ENCODE measurements at regions not wholly inside any gene's neighbourhood (a gene's known extent, or its start where the extent isn't known, plus 50 kb on each side); places are given as distances from the start of the nearest gene placed in this dataset.
"Not testable (repeated sequence)": the region's sequence is repeated elsewhere in the genome, so short reads cannot be mapped to it uniquely, and the experiment has no call there.

DNA sequence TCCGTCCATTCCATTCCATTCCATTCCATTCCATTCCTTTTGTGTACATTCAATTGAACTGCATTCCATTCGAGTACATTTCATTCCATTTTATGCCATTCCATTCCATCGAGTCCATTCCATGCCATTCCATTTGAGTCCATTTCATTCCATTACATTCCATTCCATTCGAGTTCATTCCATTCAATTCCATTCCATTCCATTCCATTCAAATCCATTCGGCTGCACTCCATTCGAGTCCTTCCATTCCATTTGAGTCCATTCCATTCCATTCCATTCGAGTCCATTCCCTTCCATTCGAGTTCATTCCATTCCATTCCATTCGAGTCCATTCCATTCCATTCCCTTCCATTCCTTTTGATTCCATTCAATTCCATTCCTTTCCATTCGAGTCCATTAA is 4800.6 kb upstream of the OR11H1 start:
- DNase-seq (ENCODE audit: extremely low read depth, low read depth) = no peak
- TF ChIP-seq, protein P1, sequence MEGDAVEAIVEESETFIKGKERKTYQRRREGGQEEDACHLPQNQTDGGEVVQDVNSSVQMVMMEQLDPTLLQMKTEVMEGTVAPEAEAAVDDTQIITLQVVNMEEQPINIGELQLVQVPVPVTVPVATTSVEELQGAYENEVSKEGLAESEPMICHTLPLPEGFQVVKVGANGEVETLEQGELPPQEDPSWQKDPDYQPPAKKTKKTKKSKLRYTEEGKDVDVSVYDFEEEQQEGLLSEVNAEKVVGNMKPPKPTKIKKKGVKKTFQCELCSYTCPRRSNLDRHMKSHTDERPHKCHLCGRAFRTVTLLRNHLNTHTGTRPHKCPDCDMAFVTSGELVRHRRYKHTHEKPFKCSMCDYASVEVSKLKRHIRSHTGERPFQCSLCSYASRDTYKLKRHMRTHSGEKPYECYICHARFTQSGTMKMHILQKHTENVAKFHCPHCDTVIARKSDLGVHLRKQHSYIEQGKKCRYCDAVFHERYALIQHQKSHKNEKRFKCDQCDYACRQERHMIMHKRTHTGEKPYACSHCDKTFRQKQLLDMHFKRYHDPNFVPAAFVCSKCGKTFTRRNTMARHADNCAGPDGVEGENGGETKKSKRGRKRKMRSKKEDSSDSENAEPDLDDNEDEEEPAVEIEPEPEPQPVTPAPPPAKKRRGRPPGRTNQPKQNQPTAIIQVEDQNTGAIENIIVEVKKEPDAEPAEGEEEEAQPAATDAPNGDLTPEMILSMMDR (IDR thresholded peaks at IDR 0.05; ENCODE audit: low read depth, low read length) = no peak

GRCh38 chr22:10729979-10730378 is 4798.0 kb upstream of the OR11H1 start:
- not testable (repeated sequence) for DNase-seq (ENCODE audit: extremely low read depth, low read depth)

DNA sequence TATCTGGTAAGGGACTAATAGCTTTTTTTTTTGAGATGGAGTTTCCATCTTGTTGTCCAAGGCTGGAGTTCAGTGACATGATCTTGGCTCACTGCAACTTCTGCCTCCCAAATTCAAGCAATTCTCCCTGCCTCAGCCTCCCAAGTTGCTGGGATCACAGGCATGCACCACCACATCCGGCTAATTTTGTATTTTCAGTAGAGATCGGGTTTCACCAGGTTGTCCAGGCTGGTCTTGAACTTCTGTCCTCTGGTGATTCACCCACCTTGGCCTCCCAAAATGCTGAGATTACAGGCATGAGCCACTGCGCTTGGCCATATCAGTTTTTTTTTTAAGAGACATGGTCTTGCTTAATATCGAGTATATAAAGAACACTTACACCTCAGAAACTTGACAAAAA is 4797.3 kb upstream of the OR11H1 start:
- not testable (repeated sequence) for DNase-seq (ENCODE audit: extremely low read depth, low read depth)

GRCh38 chr22:10731246-10731974 is 4796.6 kb upstream of the OR11H1 start:
- DNase-seq (ENCODE audit: extremely low read depth, low read depth) = not testable (repeated sequence)

DNA sequence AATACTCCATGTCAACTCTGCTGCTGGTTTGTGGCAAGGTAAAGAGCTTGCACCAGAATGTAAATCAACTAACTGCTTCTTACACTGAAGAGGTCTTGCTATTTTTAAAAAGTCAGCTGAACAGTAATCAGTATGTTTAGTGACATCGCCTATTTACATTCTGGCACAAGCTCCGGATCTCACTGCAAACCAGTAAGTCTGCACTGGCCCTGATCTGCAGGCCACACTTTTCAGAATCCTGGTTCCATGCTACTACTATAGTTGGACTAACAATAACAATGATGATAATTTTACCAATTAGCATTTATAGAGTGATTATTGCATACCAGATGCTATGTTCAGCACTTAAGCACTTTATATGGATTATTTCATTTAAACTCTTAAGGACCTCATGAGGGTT is 4792.9 kb upstream of the OR11H1 start:
- DNase-seq (ENCODE audit: extremely low read depth, low read depth) = not testable (repeated sequence)

GRCh38 chr22:10736879-10737278 is 4791.1 kb upstream of the OR11H1 start:
- DNase-seq (ENCODE audit: extremely low read depth, low read depth) = not testable (repeated sequence)

DNA sequence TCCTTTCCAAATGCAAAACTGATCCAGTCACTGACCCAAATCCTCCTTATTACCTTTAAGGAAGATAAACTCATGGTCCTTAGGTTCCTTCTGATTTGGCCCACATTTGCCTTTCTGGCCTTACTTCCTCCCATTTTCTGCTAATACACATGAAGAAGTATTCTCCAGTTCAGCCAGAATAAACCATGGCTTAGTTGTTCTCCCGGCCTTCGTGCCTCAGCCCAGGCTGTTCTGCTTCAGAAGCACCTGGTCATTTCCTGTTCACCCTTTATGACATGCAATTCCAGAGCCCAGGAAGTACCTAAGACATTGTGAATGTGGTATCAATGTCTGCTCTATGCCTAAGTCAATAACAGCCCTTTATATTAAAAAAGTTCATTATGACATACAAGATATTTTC is 4790.1 kb upstream of the OR11H1 start:
- DNase-seq (ENCODE audit: extremely low read depth, low read depth) = not testable (repeated sequence)

DNA sequence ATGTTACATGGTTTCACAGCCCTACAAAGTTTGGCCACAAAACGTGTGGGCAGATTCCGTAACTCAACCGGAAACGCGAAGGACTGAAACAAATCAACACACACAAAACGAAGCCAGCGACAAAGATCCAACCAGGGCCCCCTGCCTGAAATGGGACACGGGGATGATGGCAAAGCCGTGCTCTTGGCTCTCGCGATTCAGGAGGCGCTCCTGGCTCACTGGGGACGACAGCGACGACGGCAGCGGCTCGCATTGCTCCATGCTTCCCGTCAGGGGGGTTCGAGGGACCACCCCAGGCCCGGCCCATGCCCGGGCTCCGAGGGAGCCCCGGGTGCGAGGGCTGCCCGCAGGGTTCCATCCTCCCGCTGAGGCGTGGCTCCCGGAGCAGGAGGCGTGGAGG is 4786.8 kb upstream of the OR11H1 start:
- no peak for DNase-seq (ENCODE audit: extremely low read depth, low read depth)
- TF ChIP-seq, protein P1 (IDR thresholded peaks at IDR 0.05; ENCODE audit: low read depth, low read length) = no peak

DNA sequence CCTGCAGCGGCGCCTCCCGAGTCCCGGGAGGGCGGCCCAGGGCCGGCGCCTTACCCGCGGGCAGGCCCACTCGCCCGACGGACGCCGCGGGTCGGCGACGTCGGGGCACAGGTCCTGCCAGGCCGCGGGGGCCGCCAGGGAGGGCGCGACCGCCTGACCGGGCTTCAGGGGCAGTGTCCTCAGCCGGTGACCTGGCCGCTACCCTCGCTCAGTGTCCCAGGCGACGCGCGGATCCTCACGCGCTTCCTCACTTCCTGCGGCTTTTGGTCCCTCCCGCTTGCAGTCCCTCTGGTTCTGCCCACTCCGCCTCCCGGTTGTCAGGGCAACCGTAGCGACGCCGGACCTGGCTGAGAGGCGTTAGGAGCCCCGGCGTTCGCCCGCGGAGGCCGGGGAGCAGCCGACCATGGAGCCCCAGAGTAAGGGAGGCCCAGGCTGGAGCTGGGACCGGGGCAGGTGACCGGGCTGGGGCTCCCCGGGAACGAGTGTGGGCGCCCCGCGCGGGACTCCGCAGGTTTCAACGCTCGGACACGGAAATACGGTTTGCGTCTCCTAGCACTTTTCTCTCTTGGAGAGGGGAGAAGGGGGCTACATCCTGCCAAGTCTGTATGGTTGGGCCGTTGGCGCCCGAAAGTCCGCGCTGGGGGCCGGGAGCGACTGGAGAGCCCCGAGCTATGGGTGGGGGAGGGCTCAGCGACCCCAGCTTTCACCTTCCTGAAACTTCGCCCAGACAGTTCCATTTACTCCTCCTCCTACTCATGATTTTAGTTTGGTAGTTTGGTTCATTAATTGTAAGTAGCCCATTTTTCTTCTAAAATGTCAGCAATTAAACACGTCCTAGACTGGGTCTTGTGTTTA is 4786.0 kb upstream of the OR11H1 start:
- not testable (repeated sequence) for DNase-seq (ENCODE audit: extremely low read depth, low read depth)

DNA sequence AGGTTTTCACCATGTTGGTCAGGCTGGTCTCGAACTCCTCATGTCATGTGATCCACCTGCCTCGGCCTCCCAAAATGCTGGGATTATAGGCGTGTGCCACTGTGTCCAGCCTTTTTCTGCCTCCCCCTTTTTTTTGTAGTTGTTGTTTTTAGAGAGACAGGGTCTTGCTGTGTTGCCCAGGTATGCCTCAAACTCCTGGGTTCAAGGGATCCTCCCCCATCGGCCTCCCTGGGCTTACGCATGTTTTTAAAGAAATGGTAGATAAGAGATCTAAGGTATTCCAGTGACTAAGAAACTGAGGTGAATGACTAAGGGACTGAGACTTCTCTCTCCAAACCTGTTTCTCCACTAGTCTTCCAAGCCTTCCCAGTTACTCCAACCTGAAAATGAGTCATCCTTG is 4781.6 kb upstream of the OR11H1 start:
- not testable (repeated sequence) for DNase-seq (ENCODE audit: extremely low read depth, low read depth)

GRCh38 chr22:10747227-10747626 is 4780.8 kb upstream of the OR11H1 start:
- DNase-seq (ENCODE audit: extremely low read depth, low read depth) = not testable (repeated sequence)

DNA sequence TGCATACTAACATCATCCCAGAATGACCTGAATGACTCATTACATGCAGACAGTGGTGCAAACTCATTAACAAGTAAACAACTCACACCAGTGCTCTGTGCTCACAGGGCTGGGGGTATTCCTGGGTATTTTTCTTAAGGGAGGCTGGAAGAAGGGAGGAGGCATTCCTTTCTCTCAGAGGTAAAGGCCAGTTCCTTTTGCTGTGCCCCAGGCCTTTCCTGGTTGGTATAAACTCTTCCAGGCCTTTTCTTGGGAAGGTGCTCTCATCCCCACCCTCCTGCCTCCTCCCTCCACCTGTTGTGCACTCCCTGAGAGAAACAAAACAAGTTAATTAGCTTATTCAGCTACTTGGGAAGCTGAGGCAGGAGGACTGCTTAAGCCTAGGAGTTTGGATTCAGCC is 4779.2 kb upstream of the OR11H1 start:
- not testable (repeated sequence) for DNase-seq (ENCODE audit: extremely low read depth, low read depth)

GRCh38 chr22:10749423-10749822 is 4778.6 kb upstream of the OR11H1 start:
- not testable (repeated sequence) for DNase-seq (ENCODE audit: extremely low read depth, low read depth)

GRCh38 chr22:10753566-10753965 is 4774.4 kb upstream of the OR11H1 start:
- not testable (repeated sequence) for DNase-seq (ENCODE audit: extremely low read depth, low read depth)

GRCh38 chr22:10755350-10755749 is 4772.6 kb upstream of the OR11H1 start:
- DNase-seq (ENCODE audit: extremely low read depth, low read depth) = not testable (repeated sequence)

GRCh38 chr22:10760418-10760817 is 4767.6 kb upstream of the OR11H1 start:
- DNase-seq (ENCODE audit: extremely low read depth, low read depth) = not testable (repeated sequence)

DNA sequence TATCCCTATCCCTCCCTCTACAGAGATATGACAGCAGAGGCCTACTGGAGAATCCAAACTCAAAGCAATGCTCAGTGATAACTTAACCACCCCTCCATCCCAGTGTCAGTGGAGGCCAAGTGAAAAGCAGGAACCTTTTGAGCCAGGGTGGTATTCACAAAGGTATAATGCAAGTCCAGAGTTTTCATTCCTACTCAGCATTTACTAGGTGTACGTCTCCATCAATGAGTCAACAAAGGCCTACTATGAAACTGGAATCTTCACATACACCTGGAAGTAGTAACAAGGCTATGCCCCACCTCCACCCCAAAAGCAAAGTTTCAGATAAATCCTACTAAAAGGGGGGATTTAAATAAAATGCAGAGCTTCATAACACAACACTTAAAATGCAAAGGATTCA is 4761.7 kb upstream of the OR11H1 start:
- not testable (repeated sequence) for DNase-seq (ENCODE audit: extremely low read depth, low read depth)

- not testable (repeated sequence) for DNase-seq (ENCODE audit: extremely low read depth, low read depth)
Measured at GRCh38 chr22:10768875-10769274, 4759.1 kb upstream of the OR11H1 start.

DNA sequence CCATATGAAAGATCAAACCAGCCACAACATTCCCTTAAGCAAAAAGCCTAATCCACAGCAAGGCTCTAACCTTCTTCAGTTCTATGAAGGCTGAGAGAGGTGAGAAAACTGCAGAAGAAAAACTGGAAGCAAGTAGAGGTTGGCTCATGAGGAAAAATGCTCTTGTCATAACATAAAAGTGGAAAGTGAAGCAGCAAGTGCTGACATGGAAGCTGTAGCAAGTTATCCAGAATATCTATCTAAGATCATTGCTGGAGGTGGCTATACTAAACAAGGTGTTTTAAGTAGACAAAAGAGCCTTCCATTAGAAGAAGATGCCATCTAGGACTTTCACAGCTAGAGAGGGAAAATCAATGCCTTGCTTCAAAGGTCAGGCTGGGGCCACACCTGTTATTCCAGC is 4756.2 kb upstream of the OR11H1 start:
- not testable (repeated sequence) for DNase-seq (ENCODE audit: extremely low read depth, low read depth)
